GM11168 (cell line): ENCODE measurements at regions not wholly inside any gene's neighbourhood (a gene's known extent, or its start where the extent isn't known, plus 50 kb on each side); places are given as distances from the start of the nearest gene placed in this dataset.

Experiments used
- in situ Hi-C: fragments of 300-500 bp; cut with MboI; formaldehyde crosslinking; loops from one replicate; pipeline ENCODE4 v1.12.0; 2022; ENCODE audit warnings: low sequenced_read_pairs; ENCODE audit not compliant: unreplicated experiment

- in situ Hi-C loops, result no loop called here
Measured at GRCh38 chr1:221439008-221439746, 302.7 kb downstream of the DUSP10 start.

DNA sequence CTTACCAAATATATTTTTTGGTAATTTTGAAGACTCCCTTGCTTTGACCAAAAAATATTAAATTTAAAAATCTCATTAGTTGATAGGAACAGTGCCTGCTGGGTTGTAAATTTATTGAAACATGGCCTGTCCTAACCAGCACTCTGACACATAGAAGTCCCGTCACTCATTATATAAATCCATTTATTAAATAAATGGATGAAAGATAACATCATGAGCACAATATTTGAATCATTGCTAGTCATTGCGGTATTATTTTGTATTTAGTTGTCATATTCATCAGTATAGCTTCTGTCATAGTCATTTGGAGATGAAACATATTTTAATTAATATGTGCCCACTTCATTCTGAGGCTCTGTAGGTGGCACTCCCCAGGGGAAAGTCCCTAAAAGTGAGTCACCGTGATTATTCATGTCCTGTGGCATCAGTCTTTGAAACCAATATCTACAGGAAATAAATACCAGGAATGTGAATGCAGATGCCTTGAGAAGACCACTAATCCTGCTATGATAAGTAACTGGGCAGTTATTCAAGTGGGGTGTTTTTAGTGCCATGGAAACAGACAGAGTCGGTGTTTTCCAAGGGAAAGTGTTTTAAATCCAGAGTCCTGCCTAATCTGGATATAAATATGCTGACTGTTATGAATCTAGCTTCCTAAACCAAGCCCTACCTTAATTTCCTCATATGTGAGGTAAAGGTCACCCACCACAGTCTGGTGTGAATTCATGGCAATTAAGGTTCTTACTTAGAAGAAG lies 302.0 kb downstream of the DUSP10 start:
- in situ Hi-C loops, result no loop called here

- in situ Hi-C loops, result no loop called here
Measured at GRCh38 chr1:221440658-221441057, 301.2 kb downstream of the DUSP10 start.

DNA sequence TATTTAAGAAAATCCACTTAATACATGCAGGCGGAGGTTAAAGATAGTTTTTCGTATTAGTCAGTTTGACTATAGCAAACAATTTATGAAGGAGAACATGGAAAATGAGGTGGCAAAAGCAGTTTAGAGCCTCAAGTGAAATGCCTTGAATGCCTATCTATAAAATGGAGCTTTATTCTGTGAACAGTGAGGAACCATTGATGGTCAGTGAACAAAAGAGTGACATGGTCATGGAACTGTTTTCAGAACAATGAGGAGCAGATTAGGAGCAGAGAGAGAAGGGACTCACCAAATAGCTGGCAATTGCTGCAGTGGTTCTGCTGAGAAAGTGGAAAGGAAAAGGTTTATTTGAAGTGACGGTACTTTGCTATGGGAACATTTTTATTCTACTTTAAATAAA lies 299.8 kb downstream of the DUSP10 start:
- in situ Hi-C loops, result no loop called here

- in situ Hi-C loops, result no loop called here
Measured at GRCh38 chr1:221444346-221444745, 297.5 kb downstream of the DUSP10 start.

DNA sequence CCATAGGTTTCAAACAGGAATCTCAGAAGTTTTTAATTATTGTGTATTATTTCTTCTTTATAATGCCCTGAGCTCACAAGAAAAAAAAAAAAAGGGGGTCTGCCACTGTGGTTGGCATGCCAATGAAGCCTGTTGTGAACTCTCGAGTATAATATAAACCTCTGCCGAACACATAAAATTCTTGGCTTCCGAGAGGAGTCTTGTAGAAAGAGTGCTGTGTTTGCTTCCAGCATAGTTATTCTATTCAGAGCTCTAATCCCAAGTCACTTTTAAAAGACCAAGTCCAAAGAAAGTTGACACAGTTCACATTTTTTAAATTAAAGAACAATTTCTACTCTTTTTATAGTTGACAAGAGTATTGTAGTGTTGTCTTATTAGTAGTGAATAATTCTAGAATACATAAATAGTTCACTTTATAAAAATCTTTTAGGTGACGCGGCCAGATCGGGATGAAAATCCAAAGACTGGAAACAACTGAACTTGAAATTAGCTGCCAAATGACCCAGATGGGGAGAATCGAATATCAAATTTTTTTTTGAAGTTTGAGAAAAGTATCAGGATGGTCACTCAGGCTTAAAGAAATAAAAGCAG lies 293.2 kb downstream of the DUSP10 start:
- in situ Hi-C loops, result no loop called here

DNA sequence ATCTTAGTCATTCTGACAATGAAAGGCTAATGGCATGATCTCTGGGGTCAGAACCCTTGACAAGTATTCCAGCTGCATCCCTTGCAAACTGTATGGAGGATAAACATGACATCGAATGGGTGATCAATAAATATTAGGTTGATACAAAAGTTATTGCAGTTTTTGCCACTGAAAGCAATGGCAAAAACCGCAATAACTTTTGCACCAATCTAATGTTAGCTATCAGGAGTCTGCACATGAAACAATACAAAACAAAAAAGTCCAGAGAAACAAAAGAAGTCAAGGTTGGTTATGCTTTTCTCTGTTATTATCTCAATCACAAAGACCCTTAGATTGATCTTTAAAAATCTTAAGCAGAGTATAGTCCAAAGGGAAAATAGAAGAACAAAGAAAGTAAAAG lies 292.7 kb downstream of the DUSP10 start:
- in situ Hi-C loops, result no loop called here

GRCh38 chr1:221449801-221450470 lies 292.0 kb downstream of the DUSP10 start:
- in situ Hi-C loops, result no loop called here

DNA sequence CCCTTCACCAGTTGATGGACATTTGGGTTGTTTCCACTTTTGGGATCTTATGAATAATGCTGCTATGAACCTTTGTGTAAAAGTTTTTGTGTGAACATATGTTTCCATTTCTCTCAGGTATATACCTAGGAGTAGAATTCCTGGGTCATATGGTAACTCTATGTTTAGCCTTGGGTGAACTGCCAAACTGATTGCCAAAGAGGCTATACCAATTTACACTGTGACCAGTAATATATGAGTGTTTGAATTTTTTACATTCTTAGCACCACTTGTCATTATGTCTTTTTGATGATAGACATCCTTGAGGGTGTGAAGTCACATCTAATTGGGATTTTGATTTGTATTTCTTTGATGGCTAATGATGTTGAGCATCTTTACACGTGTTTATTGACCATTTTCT lies 290.1 kb downstream of the DUSP10 start:
- in situ Hi-C loops, result no loop called here

DNA sequence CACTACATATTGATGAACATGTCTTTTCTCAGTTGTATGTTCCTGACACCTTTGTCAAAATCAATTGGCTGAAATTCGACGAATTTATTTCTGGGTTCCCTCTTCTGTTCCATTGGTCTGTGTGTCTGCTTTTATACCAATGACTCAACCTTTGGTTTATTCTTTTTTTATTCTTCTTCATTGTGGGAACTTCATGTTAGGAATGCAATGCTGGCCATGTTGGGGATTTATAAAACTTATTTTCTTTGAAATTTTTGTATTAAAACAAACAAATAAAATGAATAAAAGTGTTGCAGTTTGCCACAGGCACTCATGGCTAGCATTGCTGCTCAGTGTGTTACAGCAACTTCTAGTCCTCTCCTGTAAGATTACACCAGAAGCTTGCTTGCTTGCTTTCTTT lies 287.8 kb downstream of the DUSP10 start:
- in situ Hi-C loops, result no loop called here

- in situ Hi-C loops, result no loop called here
Measured at GRCh38 chr1:221456918-221457317, 285.0 kb downstream of the DUSP10 start.

GRCh38 chr1:221457685-221458446 lies 284.0 kb downstream of the DUSP10 start:
- in situ Hi-C loops, result no loop called here

- in situ Hi-C loops, result no loop called here
Measured at GRCh38 chr1:221458447-221459156, 283.3 kb downstream of the DUSP10 start.

DNA sequence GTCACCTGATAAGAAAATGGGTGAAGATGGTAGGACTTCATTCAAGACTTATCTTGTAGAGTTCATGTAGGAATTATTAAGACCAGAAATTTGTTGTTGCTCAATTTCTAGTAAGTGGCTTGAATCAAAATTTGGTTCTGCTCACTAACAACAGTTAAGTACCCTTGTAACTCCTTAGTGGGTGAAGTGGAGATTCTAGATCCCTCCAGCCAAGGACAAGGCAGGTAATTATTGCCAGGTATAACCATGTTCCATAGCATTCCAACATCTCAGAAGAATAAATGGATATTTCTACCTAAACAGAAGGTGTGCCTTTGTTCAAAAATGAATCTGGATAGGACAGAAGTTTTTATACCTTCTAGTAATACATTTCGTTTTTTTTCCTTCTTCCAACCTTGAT lies 282.3 kb downstream of the DUSP10 start:
- in situ Hi-C loops, result no loop called here

DNA sequence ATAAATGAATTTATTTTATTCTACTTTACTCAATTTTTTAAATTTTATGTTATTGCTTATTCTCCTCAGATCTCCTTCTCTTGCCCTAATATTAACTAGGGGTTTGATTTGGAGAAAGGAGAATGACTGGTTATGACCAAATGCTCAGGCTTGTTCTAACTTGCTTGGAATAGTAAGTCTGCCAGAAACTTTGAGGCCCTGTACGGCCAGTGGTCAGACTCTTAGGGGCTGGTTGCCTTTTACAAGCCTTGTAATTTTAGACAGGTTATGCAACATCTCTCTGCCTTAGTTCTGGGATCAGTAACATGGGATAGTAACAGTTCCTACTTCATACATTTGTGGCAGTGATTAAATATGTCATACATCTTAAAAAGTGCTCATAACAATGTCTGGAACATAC lies 279.5 kb downstream of the DUSP10 start:
- in situ Hi-C loops, result no loop called here

DNA sequence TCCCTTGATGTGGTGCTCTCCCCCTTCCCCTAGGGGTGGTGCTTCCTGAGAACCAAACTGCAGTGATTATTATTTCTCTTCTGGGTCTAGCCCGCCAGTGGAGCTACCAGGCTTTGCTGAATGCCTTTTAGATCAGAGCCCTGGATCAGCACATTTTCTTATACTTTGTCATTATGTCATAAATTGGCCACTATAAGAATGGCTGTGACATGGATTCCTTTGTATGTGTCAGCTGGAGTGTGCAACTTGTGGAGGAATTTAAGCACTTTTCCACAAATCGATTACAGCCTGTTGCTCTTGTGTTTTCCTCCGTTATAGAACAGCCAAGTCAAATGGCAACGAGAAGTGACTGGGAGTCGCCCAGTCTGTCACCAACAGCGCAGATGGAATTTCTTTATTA lies 273.3 kb downstream of the DUSP10 start:
- in situ Hi-C loops, result no loop called here

GRCh38 chr1:221469476-221469875 lies 272.4 kb downstream of the DUSP10 start:
- in situ Hi-C loops, result no loop called here

DNA sequence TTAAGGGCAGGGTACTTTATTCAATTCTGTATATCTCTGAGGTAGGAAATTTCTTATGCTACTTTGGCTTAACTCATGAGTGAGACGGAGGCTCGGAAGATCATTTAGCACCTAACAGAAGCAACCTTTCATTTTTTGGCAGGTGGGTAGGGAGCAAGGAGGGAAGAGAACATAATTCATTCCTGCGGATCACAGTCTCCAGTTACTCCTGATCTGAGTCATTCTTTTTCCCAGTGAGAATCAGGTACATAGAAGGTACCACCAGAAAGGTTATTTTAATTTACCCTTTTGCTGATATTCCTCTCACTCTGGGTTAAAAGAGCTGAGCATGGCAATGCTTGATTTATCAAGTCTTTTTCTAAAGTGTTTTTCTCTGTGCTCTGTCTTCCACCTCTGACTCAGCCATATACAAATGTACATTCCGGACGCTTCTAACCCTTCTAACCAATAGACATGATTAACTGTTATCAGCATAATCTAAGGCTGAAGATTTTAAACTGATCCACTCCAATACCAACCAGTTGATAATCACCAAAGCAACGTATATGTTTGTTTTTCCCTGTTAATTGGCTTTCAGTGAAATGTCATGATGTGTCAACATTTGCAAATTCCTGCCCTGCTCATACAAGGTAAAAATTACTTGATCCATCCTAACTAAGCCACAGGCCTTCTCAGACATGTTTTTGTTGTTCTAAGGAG lies 271.7 kb downstream of the DUSP10 start:
- in situ Hi-C loops, result no loop called here

DNA sequence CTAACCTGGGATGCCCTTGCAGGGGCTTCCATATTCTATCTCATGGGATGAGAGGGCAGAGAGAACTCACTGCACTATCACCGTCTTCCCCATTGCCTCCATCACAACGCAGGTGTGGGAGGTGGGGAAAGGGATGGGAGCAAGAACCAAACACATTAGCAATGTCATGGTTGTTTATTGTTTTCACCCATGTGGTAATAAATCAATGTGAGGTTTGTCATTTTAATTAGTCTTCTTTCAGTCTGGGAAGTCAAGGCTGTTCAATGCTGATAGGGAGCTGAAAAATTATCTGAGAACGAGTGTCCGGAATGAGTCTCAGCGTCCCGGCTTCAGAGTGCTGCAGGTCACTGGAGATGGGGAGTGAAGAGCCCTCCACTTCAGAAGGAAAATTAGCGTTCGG lies 268.5 kb downstream of the DUSP10 start:
- in situ Hi-C loops, result no loop called here
